HG03342 (cell line): ENCODE measurements at regions not wholly inside any gene's neighbourhood (a gene's known extent, or its start where the extent isn't known, plus 50 kb on each side); places are given as distances from the start of the nearest gene placed in this dataset.
A peak's percentile ranks its signal among the peaks of the same experiment; 100 is the strongest.
"Not testable (repeated sequence)": the region's sequence is repeated elsewhere in the genome, so short reads cannot be mapped to it uniquely, and the experiment has no call there.

Experiments
- ATAC-seq: cut with Tn5 transposase; IDR thresholded peaks from one replicate; pipeline ENCODE4 v1.9.1; 2021; ENCODE audit warnings: mild to moderate bottlenecking, moderate library complexity; ENCODE audit not compliant: unreplicated experiment

GRCh38 chr12:31822761-31823160 lies 93.9 kb upstream of the AMN1 start:
- no peak for ATAC-seq

DNA sequence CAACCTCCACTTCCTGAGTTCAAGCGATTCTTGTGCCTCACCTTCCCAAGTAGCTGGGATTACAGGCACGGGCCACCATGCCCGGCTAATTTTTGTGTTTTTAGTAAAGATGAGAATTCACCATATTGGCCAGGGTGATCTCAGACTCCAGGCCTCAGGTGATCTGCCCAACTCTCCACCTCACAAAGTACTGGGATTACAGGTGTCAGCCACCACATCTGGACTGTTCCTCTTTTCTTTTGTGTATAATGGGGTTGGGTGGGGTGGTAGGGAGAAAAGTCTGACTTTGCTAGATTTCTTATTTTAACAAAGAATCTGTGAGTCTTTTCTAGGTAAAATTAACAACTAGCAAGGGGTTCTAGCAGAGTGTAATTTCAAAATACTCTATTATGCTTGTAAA lies 92.7 kb upstream of the AMN1 start:
- ATAC-seq, result no peak

GRCh38 chr12:31820832-31821231 lies 92.0 kb upstream of the AMN1 start:
- ATAC-seq, result no peak

- ATAC-seq, result no peak
Observed at GRCh38 chr12:31819427-31819826, 90.6 kb upstream of the AMN1 start.

GRCh38 chr12:31818623-31819268 lies 89.9 kb upstream of the AMN1 start:
- ATAC-seq, result no peak

GRCh38 chr12:31817120-31817519 lies 88.3 kb upstream of the AMN1 start:
- ATAC-seq, result no peak

DNA sequence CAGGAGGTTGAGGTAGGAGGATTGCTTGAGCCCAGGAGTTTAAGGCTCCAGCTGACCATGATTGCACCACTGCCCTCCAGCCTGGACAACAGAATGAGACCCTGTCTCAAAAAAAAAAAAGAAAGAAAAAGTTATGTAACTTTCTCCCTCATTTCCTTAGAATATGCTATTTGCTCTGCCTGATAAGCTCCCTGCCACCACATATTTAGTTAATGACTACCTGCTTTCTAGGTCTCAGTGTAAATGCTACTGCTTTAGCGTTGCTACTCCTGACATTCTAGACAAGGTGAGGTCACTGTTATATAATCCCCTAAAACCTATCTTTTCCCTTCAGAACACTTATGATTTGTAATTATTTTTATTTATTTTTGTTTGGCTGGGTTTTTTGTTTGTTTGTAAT lies 86.3 kb upstream of the AMN1 start:
- ATAC-seq, result no peak

- ATAC-seq, result no peak
Observed at GRCh38 chr12:31813305-31813704, 84.5 kb upstream of the AMN1 start.

- no peak for ATAC-seq
Observed at GRCh38 chr12:31807773-31808097, 78.9 kb upstream of the AMN1 start.

DNA sequence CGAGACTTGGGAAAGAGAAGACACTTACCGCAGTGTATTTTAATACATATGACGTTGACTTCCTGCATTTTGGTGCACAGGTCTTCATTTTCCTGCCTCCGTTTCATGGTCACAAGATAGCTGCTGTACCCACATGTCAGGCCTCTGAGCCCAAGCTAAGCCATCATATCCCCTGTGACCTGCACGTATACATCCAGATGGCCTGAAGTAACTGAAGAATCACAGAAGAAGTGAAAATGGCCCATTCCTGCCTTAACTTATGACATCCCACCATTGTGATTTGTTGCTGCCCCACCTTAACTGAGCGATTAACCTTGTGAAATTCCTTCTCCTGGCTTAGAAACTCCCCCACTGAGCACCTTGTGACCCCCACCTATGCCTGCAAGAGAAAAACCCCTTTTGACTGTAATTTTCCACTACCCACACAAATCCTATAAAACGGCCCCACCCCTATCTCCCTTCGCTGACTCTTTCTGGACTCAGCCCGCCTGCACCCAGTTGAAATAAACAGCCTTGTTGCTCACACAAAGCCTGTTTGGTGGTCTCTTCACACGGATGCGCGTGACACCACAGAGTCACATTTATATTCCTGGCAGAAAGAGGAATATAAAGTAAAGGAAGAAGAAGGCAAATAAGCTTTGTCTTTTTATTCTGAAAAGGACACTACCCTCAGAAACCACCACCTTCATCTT lies 78.4 kb upstream of the AMN1 start:
- ATAC-seq, result not testable (repeated sequence)

DNA sequence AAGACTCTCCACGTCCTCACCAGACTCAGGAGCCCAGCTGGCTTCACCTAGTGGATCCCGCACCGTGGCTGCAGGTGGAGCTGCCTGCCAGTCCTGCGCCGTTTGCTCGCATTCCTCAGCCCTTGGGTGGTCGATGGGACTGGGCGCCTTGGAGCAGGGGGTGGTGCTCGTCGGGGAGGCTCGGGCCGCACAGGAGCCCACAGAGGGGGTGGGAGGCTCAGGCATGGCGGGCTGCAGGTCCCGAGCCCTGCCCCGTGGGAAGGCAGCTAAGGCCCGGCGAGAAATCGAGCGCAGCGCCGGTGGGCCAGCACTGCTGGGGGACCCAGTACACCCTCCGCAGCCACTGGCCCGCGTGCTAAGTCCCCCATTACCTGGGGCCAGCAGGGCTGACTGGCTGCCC lies 76.9 kb upstream of the AMN1 start:
- not testable (repeated sequence) for ATAC-seq

GRCh38 chr12:31804707-31805106 lies 75.9 kb upstream of the AMN1 start:
- not testable (repeated sequence) for ATAC-seq

GRCh38 chr12:31804185-31804504 lies 75.3 kb upstream of the AMN1 start:
- peak; percentile 52 for ATAC-seq

GRCh38 chr12:31803306-31804184 lies 74.7 kb upstream of the AMN1 start:
- no peak for ATAC-seq

DNA sequence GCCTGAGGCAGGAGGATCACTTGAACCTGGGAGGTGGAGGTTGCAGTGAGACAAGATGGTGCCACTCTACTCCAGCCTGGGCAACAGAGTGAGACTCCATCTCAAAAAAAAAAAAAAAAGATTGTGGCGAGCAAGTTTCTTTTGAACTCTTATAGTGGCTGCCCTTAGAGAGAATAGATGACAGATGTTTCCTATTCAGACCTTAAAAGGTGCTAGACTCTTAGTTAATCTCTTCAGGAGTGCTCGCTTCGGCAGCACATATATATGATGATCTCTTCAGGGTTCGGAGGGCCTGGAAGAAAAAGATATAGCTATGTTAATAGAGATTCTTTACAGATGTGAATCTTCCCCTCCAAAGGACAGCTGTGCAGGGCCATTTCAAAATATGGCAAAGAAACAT lies 73.1 kb upstream of the AMN1 start:
- no peak for ATAC-seq

DNA sequence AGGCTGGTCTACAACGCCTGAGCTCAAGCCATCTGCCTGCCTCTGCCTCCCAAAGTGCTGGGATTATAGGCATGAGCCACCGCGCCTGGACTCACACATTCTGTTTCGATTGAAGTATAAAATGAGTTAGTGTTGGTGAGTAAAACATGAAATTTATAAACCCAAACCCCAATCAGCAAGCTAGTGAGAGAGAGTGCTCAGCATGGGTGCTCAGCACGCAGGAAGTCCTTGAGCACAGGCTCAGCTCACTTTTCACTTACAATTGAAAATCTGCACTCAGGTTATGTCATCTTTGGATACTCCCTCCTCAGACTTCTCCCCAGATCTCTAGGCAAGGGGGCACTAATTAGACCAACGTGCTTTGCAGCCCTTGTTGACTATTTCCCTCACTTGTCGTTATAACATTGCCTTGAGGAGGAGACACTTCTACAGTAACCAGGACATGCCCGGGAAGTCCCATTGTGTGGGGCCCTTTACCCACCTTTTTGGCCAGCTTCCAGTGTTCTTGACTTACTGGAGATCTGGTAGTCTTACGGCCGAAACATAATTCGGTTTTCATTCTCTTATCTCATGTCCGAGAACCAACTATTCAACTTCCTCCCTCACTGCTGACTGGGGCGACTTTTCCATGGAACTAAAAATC lies 68.5 kb upstream of the AMN1 start:
- ATAC-seq, result no peak

GRCh38 chr12:31796270-31796951 lies 67.6 kb upstream of the AMN1 start:
- no peak for ATAC-seq

DNA sequence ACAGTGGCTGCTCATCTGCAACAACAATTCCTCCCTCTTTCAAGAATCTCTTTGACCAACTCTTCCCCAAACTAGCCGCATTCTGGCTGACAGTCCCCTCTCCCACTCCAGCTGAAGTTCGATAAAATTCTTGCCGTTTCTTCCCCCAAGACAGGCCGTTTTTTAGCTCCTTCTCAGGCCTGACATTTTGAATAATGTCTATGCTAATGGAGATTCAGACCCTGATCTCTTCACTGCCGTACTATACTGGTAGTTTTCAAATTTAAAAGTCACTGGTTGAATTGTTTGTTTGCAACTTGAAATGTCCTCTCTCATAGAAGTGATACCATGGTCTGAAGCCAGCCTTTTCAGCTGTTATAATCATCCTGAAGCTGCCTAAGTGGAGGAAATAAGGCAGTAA lies 65.9 kb upstream of the AMN1 start:
- no peak for ATAC-seq

- ATAC-seq, result not testable (repeated sequence)
Observed at GRCh38 chr12:31791265-31791664, 62.4 kb upstream of the AMN1 start.

DNA sequence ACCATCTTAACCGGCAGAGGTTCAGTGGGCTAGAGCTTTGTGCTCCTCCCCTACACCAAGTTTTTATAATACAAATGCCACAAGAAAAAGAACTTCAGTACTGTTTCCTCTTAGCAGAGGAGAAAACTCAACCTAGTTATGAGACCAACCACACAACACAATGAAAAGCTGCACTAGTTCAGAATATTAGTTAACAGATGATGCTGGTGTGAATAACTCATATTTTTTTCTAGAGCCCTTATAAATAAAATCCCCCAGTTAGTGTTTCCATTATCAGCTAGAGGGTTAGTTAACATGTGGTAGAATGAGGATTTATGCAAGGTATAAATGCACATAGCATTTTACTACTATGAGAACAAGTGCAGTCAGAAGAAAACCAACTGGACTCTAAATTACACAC lies 61.9 kb upstream of the AMN1 start:
- ATAC-seq, result no peak

DNA sequence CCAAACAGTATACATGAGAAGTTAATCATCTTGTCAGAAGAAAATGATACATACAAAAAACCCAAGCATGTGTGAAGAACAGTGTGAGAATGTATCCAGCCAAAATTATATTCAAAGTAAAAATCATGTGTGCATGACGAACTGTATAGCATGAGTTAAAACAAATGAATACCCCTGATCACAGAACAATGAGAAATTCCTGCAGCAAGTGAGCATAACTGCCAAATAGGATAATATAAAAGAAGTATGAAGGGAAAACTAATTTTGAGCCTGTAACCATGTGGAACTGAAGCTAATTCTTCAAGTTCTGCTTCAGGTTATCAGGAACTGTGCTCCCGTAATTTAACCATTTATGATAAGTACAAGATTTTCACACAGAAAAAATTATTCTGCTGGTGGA lies 56.5 kb upstream of the AMN1 start:
- ATAC-seq, result no peak
